Psoas muscle (tissue), 7 donors: ENCODE measurements at regions not wholly inside any gene's neighbourhood (a gene's known extent, or its start where the extent isn't known, plus 50 kb on each side); places are given as distances from the start of the nearest gene placed in this dataset.

Experiments
- ATAC-seq, 4 donors: fragments of 200-7000 bp; cut with Tn5 transposase; one replicate each; pipeline ENCODE4 v1.9.1; 2020; ENCODE audit warnings: moderate library complexity in 3 of 4, mild to moderate bottlenecking in 2 of 4
- DNase-seq, 2 donors: peaks; one replicate each; pipeline ENCODE4 v3.0.0-alpha.2; 2020
- H3K27ac ChIP-seq: fragments of 200-600 bp; one replicate; pipeline ENCODE4 v1.8.0; 2022
- H3K27me3 ChIP-seq, 3 donors: fragments of 200-600 bp in 1 of 3; one replicate each; pipeline versions ENCODE4 v1.6.1 to v1.8.0; 2013 to 2022; ENCODE audit warnings: low read length in 2 of 3, mild to moderate bottlenecking in 2 of 3, moderate library complexity in 1 of 3; ENCODE audit not compliant: insufficient read depth in 3 of 3
- H3K36me3 ChIP-seq, 2 donors: fragments of 200-600 bp in 1 of 2; one replicate each; pipeline versions ENCODE4 v1.6.1 to v1.8.0; 2013 to 2022; ENCODE audit warnings: low read depth in 1 of 2, mild to moderate bottlenecking in 1 of 2, moderate library complexity in 1 of 2; ENCODE audit not compliant: insufficient read depth in 1 of 2
- H3K4me1 ChIP-seq: fragments of 200-600 bp; one replicate; pipeline ENCODE4 v1.8.0; 2022
- H3K4me3 ChIP-seq: fragments of 200-600 bp; one replicate; pipeline ENCODE4 v1.8.0; 2022; ENCODE audit warnings: mild to moderate bottlenecking
- H3K9me3 ChIP-seq: fragments of 200-600 bp; one replicate; pipeline ENCODE4 v1.8.0; 2022
- CTCF ChIP-seq: fragments of 200-600 bp; IDR thresholded peaks from one replicate; pipeline ENCODE4 v1.8.0; 2022; ENCODE audit warnings: antibody characterized with exemption
- WGBS, 3 donors: extraction: QIAGEN DNeasy Blood & Tissue Kit; methylation state at CpG; one replicate each; pipeline versions ENCODE4 v1.1.6 to v1.1.7; 2013; 5-methylcytosine and 5-hydroxymethylcytosine counted together
- intact Hi-C, 2 donors: fragments of 100-400 bp; cut with DNase I; formaldehyde crosslinking; loops; one replicate each; pipeline versions ENCODE4 v1.11.0 to v1.14.2; 2022
- donor health status: healthy with polysubstance abuse.
- donor health status: DM: no; HTN: no; CAD: no; lungs with moderate emphysema.
- donor health status: Bipolar disorder and iron deficiency.
- donor health status: healthy.
- donor health status: DM: yes; HTN: yes; CAD: no.
- donor health status: DM: no; HTN: no; CAD: no.
- donor health status: DM: yes; HTN: yes; CAD: no.

DNA sequence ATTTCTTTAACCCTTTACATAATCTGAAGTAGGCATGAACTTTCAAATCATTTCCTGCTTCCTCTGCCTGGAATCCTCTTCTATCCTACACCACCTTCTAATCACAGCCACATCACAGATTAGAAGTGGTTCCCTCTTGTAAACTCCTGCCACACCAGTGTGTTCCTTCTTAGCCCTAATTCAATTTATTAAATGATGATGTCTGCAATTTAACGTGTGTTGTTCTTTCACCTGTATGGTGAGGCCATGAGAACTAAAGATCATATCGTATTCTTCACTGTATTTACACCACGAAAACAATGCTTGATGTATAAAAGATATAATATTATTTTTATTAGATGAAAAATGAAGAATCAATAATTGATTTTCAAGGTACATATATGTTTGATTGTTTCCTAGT is 494.3 kb downstream of the EPHA4 start:
- 93 to 94% (median 93%) methylated on average over 3 of the region's 3 CpGs for WGBS, 3 donors
- H3K4me1 ChIP-seq: no peaks in the 10 kb centered on the region
- H3K27me3 ChIP-seq: no peaks in the 10 kb centered on the region
- TF ChIP-seq CTCF: no peak
- no peak overlapping the region for H3K27ac ChIP-seq
- DNase-seq: no peak
- no peak for ATAC-seq
- H3K9me3 ChIP-seq: no peaks in the 10 kb centered on the region
- no peaks in the 10 kb centered on the region for H3K36me3 ChIP-seq
- H3K4me3 ChIP-seq: no peak overlapping the region
- intact Hi-C loops: no loop called here

GRCh38 chr2:221085341-221085900 is 486.7 kb downstream of the EPHA4 start:
- Histone ChIP-seq H3K27ac (no peak overlapping the region), H3K4me3 (no peak overlapping the region), H3K9me3 (no peaks in the 10 kb centered on the region), H3K4me1 (no peaks in the 10 kb centered on the region), H3K36me3 (no peaks in the 10 kb centered on the region), H3K27me3 (no peaks in the 10 kb centered on the region)
- DNase-seq (no peak), ATAC-seq (no peak)
- intact Hi-C loops: no loop called here
- WGBS, 3 donors: 68 to 76% (median 74%) methylated on average over 1 of the region's 1 CpG
- TF ChIP-seq CTCF: no peak

DNA sequence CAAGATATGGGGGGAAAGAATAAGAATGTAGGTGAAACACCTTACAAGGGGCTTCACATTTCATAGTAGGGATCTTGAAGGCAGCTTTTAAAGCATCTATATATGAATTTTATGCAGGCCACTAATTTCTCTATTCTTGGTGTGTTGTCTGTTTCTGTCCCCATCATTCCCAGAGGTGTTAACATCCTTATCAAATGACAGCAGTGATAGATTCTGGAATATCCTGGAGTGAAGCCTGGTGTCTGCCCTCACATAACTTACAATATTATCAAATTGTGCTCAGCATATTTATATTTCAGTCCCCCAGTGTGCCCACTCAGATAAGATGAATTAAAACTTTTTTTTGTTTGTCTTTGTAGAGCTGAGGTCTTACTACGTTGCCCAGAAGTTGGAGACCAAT is 486.2 kb downstream of the EPHA4 start:
- H3K36me3 ChIP-seq: no peaks in the 10 kb centered on the region
- no peak overlapping the region for H3K4me3 ChIP-seq
- 88 to 98% (median 94%) methylated on average over 1 of the region's 1 CpG for WGBS, 3 donors
- intact Hi-C loops: no loop called here
- no peak overlapping the region for H3K27ac ChIP-seq
- no peaks in the 10 kb centered on the region for H3K4me1 ChIP-seq
- DNase-seq: no peak
- ATAC-seq: no peak
- no peak for TF ChIP-seq CTCF
- H3K9me3 ChIP-seq: no peaks in the 10 kb centered on the region
- no peaks in the 10 kb centered on the region for H3K27me3 ChIP-seq

DNA sequence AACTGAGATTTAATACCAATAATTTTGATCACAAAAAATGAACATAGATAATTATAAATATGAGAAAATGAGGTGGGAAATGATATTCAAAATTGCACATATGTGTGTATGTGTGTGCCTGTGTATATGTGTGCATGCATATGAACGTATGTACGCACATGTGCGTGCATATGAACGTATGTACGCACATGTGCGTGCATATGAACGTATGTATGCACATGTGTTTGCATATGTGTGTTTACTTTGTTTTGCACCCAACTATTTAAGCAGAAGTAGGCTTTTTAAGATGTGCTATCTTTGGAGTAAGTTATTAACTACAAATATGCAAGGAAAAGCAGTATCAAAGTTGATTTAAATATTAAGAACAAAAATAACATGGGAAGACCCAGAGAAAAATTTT is 484.3 kb downstream of the EPHA4 start:
- WGBS, 3 donors: 89 to 96% (median 96%) methylated on average over 7 of the region's 7 CpGs
- no peak for DNase-seq
- ATAC-seq: no peak

More for the DNA sequence above, 484.3 kb downstream of the EPHA4 start:
- Histone ChIP-seq H3K27ac (no peak overlapping the region), H3K27me3 (no peaks in the 10 kb centered on the region), H3K4me1 (no peaks in the 10 kb centered on the region), H3K4me3 (no peak overlapping the region), H3K9me3 (no peaks in the 10 kb centered on the region), H3K36me3 (no peaks in the 10 kb centered on the region)
- intact Hi-C loops: no loop called here
- TF ChIP-seq CTCF: no peak
